GM19239 (cell line): ENCODE measurements at regions not wholly inside any gene's neighbourhood (a gene's known extent, or its start where the extent isn't known, plus 50 kb on each side); places are given as distances from the start of the nearest gene placed in this dataset.

Experiments used
- DNase-seq: peaks from one replicate; pipeline ENCODE4 v3.0.0; 2011; ENCODE audit warnings: low spot score; ENCODE audit not compliant: insufficient read length
- FAIRE-seq: peaks from 2 replicates; lab custom pipeline; 2011; peaks lifted over from hg19 to GRCh38; lab: Jason Lieb, UNC

GRCh38 chr5:17880869-17881268, 246.6 kb downstream of the TAF11L14 start:
- FAIRE-seq: no peak
- no peak for DNase-seq

GRCh38 chr5:17882760-17883488, 248.7 kb downstream of the TAF11L14 start:
- no peak for FAIRE-seq
- DNase-seq: no peak

- DNase-seq: no peak
- no peak for FAIRE-seq
These were observed 253.9 kb downstream of the TAF11L14 start for GRCh38 chr5:17888155-17888554.

- FAIRE-seq (no peak), DNase-seq (no peak)
These were observed 256.2 kb downstream of the TAF11L14 start for GRCh38 chr5:17890501-17890900.

- DNase-seq (no peak), FAIRE-seq (no peak)
These were observed 257.6 kb downstream of the TAF11L14 start for GRCh38 chr5:17891881-17892280.

GRCh38 chr5:17893026-17893635, 258.9 kb downstream of the TAF11L14 start:
- FAIRE-seq (no peak), DNase-seq (no peak)

- no peak for FAIRE-seq
- no peak for DNase-seq
These were observed 261.2 kb downstream of the TAF11L14 start for GRCh38 chr5:17895288-17896033.

- no peak for DNase-seq
- FAIRE-seq: no peak
These were observed 262.3 kb downstream of the TAF11L14 start for GRCh38 chr5:17896605-17897004.

- no peak for FAIRE-seq
- no peak for DNase-seq
These were observed 263.5 kb downstream of the TAF11L14 start for GRCh38 chr5:17897776-17898175.

- no peak for FAIRE-seq
These were observed 264.5 kb downstream of the TAF11L14 start for GRCh38 chr5:17898766-17899165.

GRCh38 chr5:17907094-17907493, 272.8 kb downstream of the TAF11L14 start:
- DNase-seq (no peak), FAIRE-seq (no peak)

More at GRCh38 chr5:17898766-17899165, 264.5 kb downstream of the TAF11L14 start:
- DNase-seq: no peak

GRCh38 chr5:17910318-17910717, 276.1 kb downstream of the TAF11L14 start:
- FAIRE-seq: no peak

GRCh38 chr5:17912794-17913193, 278.5 kb downstream of the TAF11L14 start:
- FAIRE-seq: no peak
- no peak for DNase-seq

More at GRCh38 chr5:17910318-17910717, 276.1 kb downstream of the TAF11L14 start:
- DNase-seq: no peak

GRCh38 chr5:17916446-17916845, 282.2 kb downstream of the TAF11L14 start:
- DNase-seq: no peak
- no peak for FAIRE-seq

- no peak for DNase-seq
- FAIRE-seq: no peak
These were observed 283.2 kb downstream of the TAF11L14 start for GRCh38 chr5:17917465-17917864.

GRCh38 chr5:17918373-17919104, 284.3 kb downstream of the TAF11L14 start:
- DNase-seq: no peak
- FAIRE-seq: no peak

GRCh38 chr5:17925276-17925675, 291.0 kb downstream of the TAF11L14 start:
- FAIRE-seq: no peak
- no peak for DNase-seq

- FAIRE-seq (no peak), DNase-seq (no peak)
These were observed 294.3 kb downstream of the TAF11L14 start for GRCh38 chr5:17928581-17928981.

- FAIRE-seq (no peak), DNase-seq (no peak)
These were observed 294.9 kb downstream of the TAF11L14 start for GRCh38 chr5:17929171-17929570.

- no peak for FAIRE-seq
- no peak for DNase-seq
These were observed 296.1 kb downstream of the TAF11L14 start for GRCh38 chr5:17930346-17930745.
